OCI-LY7 (cell line): ENCODE measurements at regions not wholly inside any gene's neighbourhood (a gene's known extent, or its start where the extent isn't known, plus 50 kb on each side); places are given as distances from the start of the nearest gene placed in this dataset.

Source experiments
- BruUV-seq: library from RNA; stranded (reverse); fragments of 400-500 nt; replicated peaks from 2 replicates; lab custom pipeline; 2021; lab: Mats Ljungman, UMichigan
- CTCF ChIA-PET: fragments of 300-600 bp; sonication (Branson Sonifier 250); formaldehyde crosslinking; loops from one replicate; lab custom pipeline; 2022; ENCODE audit warnings: antibody characterized with exemption; ENCODE audit not compliant: unreplicated experiment; lab: Charles Lee
- POLR2A ChIA-PET: fragments of 300-600 bp; sonication (Branson Sonifier 250); formaldehyde crosslinking; loops from one replicate; lab custom pipeline; 2022; ENCODE audit warnings: antibody characterized with exemption; lab: Charles Lee
- DNase-seq: peaks from one replicate; pipeline ENCODE4 v3.0.0-alpha.2; 2015; ENCODE audit warnings: low spot score
- H2AFZ ChIP-seq: fragments of 200-600 bp; sonication (generic), shearing (Covaris generic); 2 replicates; pipeline ENCODE4 v1.6.1; 2014; ENCODE audit warnings: mild to moderate bottlenecking, antibody characterized with exemption, low read length, moderate library complexity
- H3K27ac ChIP-seq: fragments of 200-600 bp; sonication (generic); 2 replicates; pipeline ENCODE4 v1.5.1; 2014; ENCODE audit warnings: mixed run types, low read depth, mild to moderate bottlenecking, moderate library complexity, low read length, inconsistent platforms; ENCODE audit not compliant: poor library complexity, severe bottlenecking
- H3K36me3 ChIP-seq: fragments of 200-600 bp; sonication (generic); 2 replicates; pipeline ENCODE4 v1.6.1; 2014; ENCODE audit warnings: mild to moderate bottlenecking, antibody characterized with exemption, low read length, moderate library complexity, mixed read lengths; ENCODE audit not compliant: insufficient read depth
- H3K4me1 ChIP-seq: fragments of 200-600 bp; sonication (generic); 2 replicates; pipeline ENCODE4 v1.5.1; 2014; ENCODE audit warnings: mild to moderate bottlenecking, low read length; ENCODE audit not compliant: insufficient read depth, poor library complexity, severe bottlenecking
- H3K4me2 ChIP-seq: fragments of 200-600 bp; sonication (generic); 2 replicates; pipeline ENCODE4 v1.6.1; 2014; ENCODE audit warnings: mild to moderate bottlenecking, low read length
- H3K4me3 ChIP-seq: fragments of 200-600 bp; sonication (generic); 2 replicates; pipeline ENCODE4 v1.5.1; 2014; ENCODE audit warnings: mild to moderate bottlenecking, low read depth, low read length; ENCODE audit not compliant: poor library complexity, severe bottlenecking
- H3K79me2 ChIP-seq: fragments of 200-600 bp; sonication (generic); 2 replicates; pipeline ENCODE4 v1.6.1; 2016; ENCODE audit warnings: low read depth, mild to moderate bottlenecking, low read length, moderate library complexity, mixed read lengths; ENCODE audit not compliant: insufficient read depth
- H3K9me2 ChIP-seq: fragments of 200-600 bp; sonication (generic); 2 replicates; pipeline ENCODE4 v1.6.1; 2016; ENCODE audit warnings: mild to moderate bottlenecking, low read length, mixed read lengths; ENCODE audit not compliant: insufficient read depth
- H3K9me3 ChIP-seq: fragments of 200-600 bp; sonication (generic); 2 replicates; pipeline ENCODE4 v1.6.1; 2014; ENCODE audit warnings: mild to moderate bottlenecking, mixed run types, low read length, mixed read lengths
- H4K20me1 ChIP-seq: fragments of 200-600 bp; sonication (generic); 2 replicates; pipeline ENCODE4 v1.6.1; 2014; ENCODE audit warnings: mild to moderate bottlenecking, antibody characterized with exemption, low read length, moderate library complexity, mixed read lengths; ENCODE audit not compliant: insufficient read depth
- EZH2phosphoT487 ChIP-seq: fragments of 200-600 bp; sonication (generic); IDR thresholded peaks from 2 replicates; pipeline ENCODE4 v1.6.1; 2018; ENCODE audit warnings: low read depth, borderline replicate concordance, mild to moderate bottlenecking, mixed run types, antibody characterized with exemption, low read length, moderate library complexity, mixed read lengths
- intact Hi-C: fragments of 100-400 bp; cut with micrococcal nuclease; formaldehyde crosslinking; loops from one replicate; pipeline ENCODE4 v1.10.0; 2022; ENCODE audit not compliant: unreplicated experiment
- TF ChIP-seq, protein P1 (sequence below): fragments of 200-600 bp; sonication (generic); conservative IDR thresholded peaks from 2 replicates; pipeline ENCODE4 v1.5.1; 2014; ENCODE audit warnings: mild to moderate bottlenecking, antibody characterized with exemption, low read length, moderate library complexity, mixed read lengths

DNA sequence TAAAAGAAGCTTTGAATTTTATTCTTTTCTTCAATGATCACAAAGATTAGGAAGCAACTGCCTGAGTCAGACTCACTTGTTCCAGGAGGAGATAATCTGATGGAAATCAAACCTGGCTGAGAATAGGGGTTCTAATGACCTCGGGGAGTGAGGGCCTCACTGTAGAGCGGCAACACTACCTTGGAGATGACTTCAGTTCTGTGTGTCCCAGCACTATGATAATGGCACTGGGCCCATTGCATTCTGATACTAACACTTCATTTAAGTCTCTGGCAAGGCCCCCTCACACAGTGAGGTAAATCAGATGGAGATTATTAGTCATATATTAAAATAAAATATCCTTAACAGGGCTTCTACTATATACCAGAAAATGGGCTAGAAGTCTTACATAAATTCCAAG lies 233.3 kb upstream of the EGLN3 start:
- no peaks in the 10 kb centered on the region for H3K9me3 ChIP-seq
- no peak for DNase-seq
- H3K79me2 ChIP-seq = no peaks in the 10 kb centered on the region
- H4K20me1 ChIP-seq = no peaks in the 10 kb centered on the region
- H3K27ac ChIP-seq = no peak overlapping the region
- no peak for TF ChIP-seq EZH2phosphoT487
- TF ChIP-seq, protein P1, sequence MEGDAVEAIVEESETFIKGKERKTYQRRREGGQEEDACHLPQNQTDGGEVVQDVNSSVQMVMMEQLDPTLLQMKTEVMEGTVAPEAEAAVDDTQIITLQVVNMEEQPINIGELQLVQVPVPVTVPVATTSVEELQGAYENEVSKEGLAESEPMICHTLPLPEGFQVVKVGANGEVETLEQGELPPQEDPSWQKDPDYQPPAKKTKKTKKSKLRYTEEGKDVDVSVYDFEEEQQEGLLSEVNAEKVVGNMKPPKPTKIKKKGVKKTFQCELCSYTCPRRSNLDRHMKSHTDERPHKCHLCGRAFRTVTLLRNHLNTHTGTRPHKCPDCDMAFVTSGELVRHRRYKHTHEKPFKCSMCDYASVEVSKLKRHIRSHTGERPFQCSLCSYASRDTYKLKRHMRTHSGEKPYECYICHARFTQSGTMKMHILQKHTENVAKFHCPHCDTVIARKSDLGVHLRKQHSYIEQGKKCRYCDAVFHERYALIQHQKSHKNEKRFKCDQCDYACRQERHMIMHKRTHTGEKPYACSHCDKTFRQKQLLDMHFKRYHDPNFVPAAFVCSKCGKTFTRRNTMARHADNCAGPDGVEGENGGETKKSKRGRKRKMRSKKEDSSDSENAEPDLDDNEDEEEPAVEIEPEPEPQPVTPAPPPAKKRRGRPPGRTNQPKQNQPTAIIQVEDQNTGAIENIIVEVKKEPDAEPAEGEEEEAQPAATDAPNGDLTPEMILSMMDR = no peak
- no TSS peak for BruUV-seq
- no peak overlapping the region for H2AFZ ChIP-seq
- intact Hi-C loops = no loop called here
- no peaks in the 10 kb centered on the region for H3K4me1 ChIP-seq
- H3K36me3 ChIP-seq = no peaks in the 10 kb centered on the region
- no peak overlapping the region for H3K4me3 ChIP-seq
- CTCF ChIA-PET = no interaction called here
- no peaks in the 10 kb centered on the region for H3K9me2 ChIP-seq
- H3K4me2 ChIP-seq = no peak overlapping the region
- POLR2A ChIA-PET = no interaction called here

DNA sequence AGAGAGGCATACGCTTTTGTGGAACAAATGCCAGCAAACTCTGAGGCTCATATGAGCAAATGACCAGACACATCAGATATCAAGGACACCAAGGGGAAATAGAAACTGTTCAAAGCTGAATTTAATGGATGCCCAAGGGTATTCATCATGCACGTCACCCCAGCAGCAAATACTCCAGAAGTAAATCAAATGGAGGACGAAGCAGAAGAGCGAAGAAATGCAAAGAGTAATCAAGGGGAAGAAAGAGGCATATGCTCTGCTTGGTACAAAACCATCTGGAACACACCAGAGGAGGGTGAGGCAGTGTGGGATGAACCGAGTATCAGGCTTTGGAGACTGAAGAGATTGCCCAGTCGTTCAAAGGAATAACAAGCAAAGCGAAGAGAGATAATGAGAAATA lies 232.6 kb upstream of the EGLN3 start:
- H3K36me3 ChIP-seq = no peaks in the 10 kb centered on the region
- ChIA-PET CTCF (no interaction called here), POLR2A (no interaction called here)
- DNase-seq = no peak
- no peaks in the 10 kb centered on the region for H3K9me2 ChIP-seq
- intact Hi-C loops = no loop called here
- no peaks in the 10 kb centered on the region for H3K4me1 ChIP-seq
- TF ChIP-seq, protein P1 = no peak
- TF ChIP-seq EZH2phosphoT487 = no peak
- H3K79me2 ChIP-seq = no peaks in the 10 kb centered on the region
- no peak overlapping the region for H3K4me2 ChIP-seq
- H3K27ac ChIP-seq = no peak overlapping the region
- H3K4me3 ChIP-seq = no peak overlapping the region
- no TSS peak for BruUV-seq
- no peaks in the 10 kb centered on the region for H3K9me3 ChIP-seq
- H2AFZ ChIP-seq = no peak overlapping the region
- no peaks in the 10 kb centered on the region for H4K20me1 ChIP-seq

DNA sequence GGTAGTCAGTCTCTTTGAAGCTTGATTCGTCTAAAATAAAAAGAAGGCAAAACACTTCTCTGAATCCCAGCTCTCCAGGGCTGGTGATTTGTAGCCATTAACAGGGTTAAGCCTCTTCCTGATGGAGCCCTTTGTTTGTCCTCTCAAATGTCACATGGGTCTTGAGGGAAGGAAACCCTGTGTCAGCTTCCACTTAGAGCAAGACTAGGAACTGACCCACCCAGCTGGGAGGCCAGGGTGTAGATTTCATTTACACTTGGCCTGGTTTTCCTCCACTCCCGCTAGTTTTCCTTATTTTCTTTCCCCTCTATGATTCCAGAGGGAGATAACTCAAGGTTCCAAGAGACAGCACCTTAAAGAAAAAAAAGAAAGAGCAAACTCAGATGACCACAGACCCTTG lies 230.5 kb upstream of the EGLN3 start:
- Histone ChIP-seq H3K9me2 (no peaks in the 10 kb centered on the region), H4K20me1 (no peaks in the 10 kb centered on the region), H3K4me2 (no peak overlapping the region), H2AFZ (no peak overlapping the region), H3K79me2 (no peaks in the 10 kb centered on the region), H3K27ac (no peak overlapping the region), H3K36me3 (no peaks in the 10 kb centered on the region), H3K9me3 (no peaks in the 10 kb centered on the region), H3K4me3 (no peak overlapping the region), H3K4me1 (peaks cover 11% of the 10 kb centered on the region)
- TF ChIP-seq, protein P1 = no peak
- no peak for TF ChIP-seq EZH2phosphoT487
- intact Hi-C loops = no loop called here
- POLR2A ChIA-PET = no interaction called here
- CTCF ChIA-PET = no interaction called here
- no TSS peak for BruUV-seq
- no peak for DNase-seq
